GM19397 (cell line): ENCODE measurements at regions not wholly inside any gene's neighbourhood (a gene's known extent, or its start where the extent isn't known, plus 50 kb on each side); places are given as distances from the start of the nearest gene placed in this dataset.

Experiments
- ATAC-seq: cut with Tn5 transposase; IDR thresholded peaks from one replicate; pipeline ENCODE4 v1.9.1; 2021; ENCODE audit warnings: mild to moderate bottlenecking, moderate library complexity; ENCODE audit not compliant: unreplicated experiment

DNA sequence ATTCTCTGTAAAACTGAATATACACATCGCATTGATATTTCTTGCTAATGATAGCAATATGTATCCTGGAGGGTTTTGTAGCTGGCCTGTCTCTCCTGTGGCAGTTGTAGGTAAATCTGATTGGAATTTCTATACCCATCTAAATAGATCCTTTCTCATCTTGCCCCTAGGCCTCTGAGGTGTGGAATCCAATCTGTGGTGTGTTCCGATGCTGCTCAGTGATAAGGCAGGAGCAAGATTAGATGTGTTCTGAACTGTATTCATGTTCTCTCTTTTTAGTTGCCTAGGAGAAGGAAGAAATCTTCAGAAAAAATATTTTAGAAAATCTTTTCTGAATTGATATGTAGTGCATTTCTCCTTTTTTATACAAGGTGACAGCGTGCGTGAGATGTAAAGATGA is 507.5 kb downstream of the NR2F1-AS1 start:
- no peak for ATAC-seq

DNA sequence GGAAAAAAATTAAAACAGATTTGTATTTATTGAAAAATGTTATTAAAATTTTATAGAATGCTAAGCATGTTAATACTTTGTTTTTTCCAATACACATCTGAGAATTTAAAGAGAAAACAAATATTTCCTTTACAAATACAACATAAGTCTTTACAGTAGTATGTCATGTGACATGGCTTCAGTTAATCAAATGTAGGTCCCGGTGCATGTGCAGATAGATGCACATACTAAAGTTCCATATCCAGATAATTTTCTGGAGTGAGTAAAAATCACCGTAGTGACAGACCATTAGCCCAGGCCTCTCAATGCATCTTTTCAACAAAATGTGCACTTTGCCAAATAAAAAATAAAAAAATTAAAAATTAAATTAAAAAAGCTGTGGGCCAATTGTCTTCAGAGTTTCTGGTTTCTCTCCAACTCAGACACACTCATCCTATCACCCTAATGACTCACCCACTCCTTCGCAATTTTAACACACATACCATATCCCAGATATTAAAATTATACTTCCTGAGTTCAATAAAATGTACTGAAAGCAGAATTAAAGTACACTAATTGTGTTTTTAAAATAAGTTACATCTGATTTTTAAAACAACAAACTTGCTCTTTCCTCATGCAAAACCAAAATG is 508.1 kb downstream of the NR2F1-AS1 start:
- no peak for ATAC-seq

DNA sequence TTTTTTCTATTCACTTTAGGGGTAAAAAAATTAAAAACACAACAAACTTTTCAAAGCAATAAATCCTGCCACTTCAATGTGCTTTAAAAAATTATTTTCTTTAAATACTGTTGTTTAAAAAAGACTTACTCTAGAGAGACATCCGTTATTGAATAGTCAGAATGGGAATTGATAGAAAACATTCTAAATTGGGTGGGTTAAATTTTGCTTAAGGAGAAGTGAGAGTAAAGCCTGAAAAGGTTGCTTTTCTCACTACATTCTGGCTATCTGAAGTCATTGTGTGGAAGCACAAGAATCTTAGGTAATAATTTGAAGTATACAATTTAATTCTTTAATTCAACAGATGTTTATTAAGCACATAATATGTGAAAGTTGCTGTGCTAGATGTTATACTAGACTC is 509.3 kb downstream of the NR2F1-AS1 start:
- ATAC-seq: no peak

DNA sequence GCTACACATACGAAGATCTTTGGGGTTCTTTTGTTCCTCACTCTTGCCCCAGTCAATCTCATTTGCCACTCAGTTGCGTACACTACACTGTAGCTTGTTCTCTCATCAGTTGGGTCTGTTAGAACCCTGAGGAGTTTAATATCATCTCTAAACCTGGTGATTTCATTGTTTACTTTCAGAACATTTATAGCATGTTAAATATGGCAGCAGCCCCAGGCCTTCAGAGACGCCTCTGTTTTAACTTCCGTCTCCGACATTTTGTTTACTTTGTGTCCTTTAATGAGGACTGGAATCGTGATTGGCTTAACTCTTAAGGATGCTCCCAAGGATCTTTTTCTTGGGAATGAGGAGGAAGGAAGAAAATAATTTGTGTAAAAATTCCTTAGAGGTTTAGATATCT is 510.1 kb downstream of the NR2F1-AS1 start:
- ATAC-seq: no peak

DNA sequence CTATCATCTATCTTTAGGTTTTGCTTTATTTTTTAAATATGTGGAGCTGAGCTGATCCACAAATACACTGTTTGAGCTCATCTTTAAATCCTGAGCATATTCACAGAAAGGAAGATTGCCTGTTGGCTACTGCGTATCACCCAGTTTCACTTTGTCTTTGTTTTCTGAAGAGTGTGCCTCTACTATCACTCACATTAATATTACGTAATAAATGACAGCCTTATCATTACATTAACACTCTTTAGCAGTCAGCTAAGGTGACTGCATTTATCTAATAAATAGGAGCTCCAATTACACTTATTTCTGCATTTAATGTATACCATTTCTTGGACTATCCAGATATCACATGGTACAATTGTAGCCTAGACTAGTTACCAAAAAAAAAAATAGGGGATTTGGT is 511.7 kb downstream of the NR2F1-AS1 start:
- no peak for ATAC-seq

DNA sequence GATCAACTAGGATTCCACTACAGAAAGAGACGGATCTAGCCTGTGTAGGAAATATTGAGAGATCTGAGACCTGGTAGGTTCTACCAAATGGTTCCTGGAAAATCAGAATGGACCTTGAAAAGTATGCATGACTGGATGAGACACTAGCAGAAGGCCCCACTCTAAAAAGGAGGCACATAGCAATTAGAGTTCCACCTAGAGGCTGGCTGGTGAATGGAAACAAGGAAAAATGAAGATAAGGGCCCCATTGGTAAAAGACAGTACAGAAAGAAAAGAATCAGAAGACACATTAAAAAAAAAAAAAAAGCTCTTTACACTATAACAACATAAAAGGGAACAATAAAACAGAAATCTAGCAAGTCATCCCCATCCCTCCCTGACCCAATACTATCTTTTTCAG is 518.5 kb downstream of the NR2F1-AS1 start:
- no peak for ATAC-seq

GRCh38 chr5:93058309-93058708 is 522.7 kb downstream of the NR2F1-AS1 start:
- no peak for ATAC-seq

GRCh38 chr5:93057311-93057710 is 523.7 kb downstream of the NR2F1-AS1 start:
- ATAC-seq: no peak

GRCh38 chr5:93055971-93056370 is 525.0 kb downstream of the NR2F1-AS1 start:
- no peak for ATAC-seq

- no peak for ATAC-seq
Observed at GRCh38 chr5:93055561-93055960, 525.5 kb downstream of the NR2F1-AS1 start.

DNA sequence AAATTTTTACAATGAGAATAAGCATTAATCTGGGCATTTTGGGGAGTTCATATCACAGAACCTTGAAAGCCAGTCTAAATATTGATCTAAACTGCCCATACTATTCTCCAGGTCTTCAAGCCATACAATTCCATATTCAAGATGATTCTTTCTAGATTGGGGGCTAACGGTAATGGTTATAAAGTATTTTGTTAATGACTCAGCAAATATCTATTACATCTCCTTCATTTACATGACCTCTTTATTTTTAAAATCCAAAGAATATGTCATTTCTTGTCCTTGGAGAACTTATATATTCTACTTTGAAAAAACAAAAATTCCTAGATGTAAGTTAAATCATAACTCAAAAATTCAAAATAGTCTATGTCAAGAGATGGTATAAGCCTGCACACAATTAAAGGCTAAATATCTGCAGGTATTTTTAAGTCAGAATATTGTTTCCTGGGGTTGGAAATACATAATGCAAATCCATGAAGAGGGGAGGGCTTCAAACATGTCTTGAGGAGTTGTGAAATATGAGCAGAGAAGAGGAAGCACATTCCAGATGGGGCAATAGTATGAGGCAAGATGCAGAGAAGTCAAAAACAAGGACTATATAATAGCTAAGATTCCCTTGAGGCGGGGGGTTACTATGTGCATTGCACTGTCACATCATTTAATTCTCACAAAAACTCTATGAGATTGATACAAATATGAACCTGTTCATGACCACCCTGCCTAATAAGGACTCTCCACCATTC is 526.4 kb downstream of the NR2F1-AS1 start:
- no peak for ATAC-seq

DNA sequence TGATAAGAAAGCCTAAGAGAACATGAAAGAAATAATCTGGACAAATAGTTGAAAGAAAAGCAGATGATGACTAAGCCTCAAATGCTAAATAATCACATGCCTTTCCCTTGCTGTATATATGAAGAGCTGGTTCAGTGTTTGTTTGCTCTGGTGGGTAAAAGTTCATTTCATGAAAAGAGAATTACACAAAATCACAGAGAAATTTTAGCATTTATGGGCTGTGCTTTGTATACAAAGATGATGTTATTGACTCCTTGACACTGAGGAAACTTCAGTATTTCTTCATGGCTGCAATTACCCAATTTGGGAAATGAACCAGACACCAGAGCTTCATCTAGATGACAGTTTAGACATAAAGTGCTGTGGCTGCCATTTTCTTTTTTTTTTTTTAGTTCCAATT is 527.2 kb downstream of the NR2F1-AS1 start:
- ATAC-seq: no peak

- ATAC-seq: no peak
Observed at GRCh38 chr5:93048858-93049257, 532.2 kb downstream of the NR2F1-AS1 start.

DNA sequence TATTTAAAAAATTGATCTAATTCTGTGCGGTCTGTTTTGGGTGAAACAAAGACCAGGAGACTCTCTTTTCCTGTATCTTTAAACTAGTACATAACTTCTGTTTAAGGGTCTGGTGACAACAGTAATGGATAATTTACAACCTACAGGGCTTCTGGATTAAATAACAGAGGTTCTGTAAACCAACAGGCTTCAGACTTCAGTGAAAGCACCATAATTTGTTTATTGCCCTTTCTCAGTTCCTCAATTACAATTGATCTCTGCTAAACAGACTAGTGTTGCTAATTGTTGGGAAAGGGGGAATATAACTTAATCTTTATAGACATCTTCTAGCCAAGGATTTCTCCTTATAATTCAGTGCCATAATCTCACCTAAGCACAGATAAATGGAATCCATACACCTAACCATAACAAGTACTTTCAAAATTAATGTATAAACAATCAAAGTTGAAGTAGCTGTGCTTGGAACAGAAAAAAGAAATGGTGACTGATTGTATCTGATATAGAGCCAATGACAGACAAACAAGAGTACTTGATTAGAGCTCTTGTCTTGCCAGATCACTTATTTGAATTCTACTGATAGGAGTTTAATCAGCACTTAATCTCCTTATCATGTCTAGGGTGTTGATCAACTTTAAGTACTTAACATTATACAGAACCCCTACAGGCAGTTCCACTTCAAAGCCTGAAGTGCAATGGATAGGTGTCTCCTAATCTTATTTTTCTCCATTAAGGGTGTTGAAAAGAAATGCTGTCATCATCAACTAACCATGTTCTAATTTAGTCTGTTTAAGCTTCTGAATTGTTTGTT is 536.0 kb downstream of the NR2F1-AS1 start:
- no peak for ATAC-seq

DNA sequence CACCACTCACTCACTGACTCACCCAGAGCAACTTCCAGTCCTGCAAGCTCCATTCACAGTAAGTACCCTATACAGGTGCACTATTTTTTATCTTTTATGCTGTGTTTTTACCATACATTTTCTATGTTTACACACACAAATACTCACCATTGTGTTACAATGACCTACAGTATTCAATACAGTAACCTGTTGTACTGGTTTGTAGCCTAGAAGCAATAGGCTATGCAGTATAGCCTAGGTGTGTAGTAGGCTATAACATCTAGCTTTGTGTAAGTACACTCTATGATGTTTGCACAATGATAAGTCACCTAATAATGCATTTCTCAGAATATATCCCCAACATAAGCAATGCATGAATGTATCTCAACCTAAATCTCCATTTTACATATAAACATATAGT is 541.1 kb downstream of the NR2F1-AS1 start:
- no peak for ATAC-seq

DNA sequence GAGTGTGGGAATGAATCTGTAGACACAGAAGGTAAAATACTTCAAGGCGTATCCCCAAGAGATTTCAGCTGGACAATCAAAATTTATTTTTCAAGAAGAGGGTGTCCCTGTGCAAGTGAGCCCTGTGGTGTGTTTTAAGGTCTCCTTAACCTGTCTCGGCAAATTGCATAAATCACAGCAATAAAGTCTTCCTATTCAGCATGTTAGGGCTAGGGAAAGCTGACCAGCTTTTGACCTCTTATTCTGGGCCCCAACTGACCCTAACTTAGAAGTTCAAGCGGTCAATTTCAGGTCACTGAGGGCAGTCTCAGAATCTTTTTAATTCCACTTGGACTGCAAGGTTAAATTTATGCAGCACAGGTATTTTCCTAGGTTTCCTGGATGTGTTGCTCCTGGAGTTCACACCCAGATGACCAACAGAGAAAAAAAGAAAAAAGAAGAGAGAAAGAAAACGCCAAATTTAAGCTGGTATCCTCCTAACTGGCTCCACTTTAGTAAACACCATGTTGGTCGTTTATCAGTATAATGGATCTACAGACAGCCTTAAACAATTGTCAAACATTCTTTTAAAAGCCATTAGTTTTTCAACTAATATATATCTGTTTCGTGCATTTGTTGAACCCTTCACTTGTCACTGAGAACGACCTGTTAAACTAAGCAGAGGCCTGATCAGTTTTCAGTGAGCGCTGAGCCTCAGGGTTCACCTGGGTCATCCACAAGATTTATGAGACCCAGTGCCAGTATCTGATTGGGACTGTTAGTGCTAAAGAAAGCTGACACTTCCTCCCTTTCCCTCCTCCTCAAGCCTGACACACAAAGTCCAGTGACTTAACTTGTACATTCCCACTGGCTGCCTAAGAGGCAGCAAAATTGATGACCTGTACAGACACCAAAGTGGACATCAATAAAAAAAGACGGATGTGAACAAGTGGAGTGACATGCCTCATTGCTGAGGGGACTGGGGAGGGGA is 546.1 kb downstream of the NR2F1-AS1 start:
- no peak for ATAC-seq

- ATAC-seq: no peak
Observed at GRCh38 chr5:93022796-93023447, 558.1 kb downstream of the NR2F1-AS1 start.

DNA sequence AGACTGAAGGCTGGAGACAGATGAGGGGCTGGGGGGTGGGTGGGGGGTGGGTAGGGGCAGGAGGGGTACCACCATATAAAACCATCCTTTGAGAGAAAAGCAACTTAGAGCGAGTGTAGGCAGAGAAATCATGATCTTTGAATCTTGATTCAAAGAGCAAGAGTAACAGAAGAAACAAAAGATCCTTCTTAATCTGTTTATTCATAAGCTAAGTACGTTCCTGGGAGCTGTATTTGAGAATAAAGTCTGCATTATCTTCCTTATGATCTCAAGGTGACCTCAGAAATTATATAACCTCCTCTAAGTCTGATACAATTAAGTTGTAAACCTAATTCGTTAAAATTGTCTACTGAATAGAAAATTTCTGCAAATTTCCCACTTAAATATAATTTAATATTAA is 558.8 kb downstream of the NR2F1-AS1 start:
- no peak for ATAC-seq

DNA sequence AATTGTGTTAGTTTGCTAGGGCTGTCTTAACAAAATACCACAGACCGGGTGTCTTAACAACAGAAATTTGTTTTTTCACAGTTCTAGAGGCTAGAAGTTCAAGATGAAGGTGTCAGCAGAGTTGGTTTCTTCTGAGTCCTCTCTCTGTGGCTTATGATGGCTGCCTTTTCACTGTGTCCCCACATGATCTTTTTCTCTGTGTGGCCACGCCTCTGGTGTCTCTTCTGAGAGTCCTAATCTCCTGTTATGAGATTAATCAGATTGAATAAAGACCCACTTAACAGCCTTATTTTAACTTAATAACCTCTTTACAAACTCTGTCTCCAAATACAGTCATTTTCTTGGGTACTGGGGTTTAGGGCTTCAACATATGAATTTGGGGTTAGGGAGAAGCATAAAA is 561.1 kb downstream of the NR2F1-AS1 start:
- no peak for ATAC-seq

DNA sequence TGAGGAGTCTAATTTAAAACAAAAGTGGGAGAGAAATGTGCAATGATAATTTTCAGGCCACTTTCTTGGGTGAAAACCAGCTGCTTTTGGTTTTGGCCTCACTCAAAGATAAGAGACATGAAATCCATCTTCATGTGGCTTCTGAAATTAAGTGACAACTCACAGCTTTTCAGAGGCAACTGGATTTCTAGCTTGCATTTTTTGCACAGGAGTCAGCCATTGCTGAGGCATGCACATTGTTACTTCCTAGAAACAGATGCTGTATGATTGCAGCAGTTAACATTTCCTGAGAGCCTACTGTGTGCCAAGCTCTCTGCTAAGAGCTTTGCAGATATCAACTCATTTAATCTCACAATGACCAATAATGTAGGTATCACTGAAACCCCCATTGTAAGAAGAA is 562.6 kb downstream of the NR2F1-AS1 start:
- no peak for ATAC-seq
